ENCODE measurements at regions not wholly inside any gene's neighbourhood (a gene's known extent, or its start where the extent isn't known, plus 50 kb on each side); places are given as distances from the start of the nearest gene placed in this dataset.
A peak's percentile ranks its signal among the peaks of the same experiment; 100 is the strongest.

DNA sequence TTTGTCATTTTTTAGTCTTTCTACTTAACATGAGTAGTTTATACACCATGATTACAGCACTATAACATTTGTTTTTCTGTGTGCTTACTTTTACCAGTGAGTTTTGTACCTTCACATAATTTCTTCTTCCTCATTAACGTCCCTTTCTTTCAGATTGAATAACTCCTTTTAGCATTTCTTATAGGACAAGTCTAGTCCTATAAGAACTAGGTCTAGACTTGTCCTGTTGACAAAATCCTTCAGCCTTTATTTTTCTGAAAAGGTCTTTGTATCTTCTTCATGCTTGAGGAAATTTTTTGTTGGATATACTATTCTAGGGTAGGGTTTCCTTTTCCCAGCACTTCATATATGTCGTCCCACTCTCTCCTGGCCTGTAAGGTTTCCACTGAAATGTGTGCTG is 253.3 kb upstream of the ARHGAP24 start:
- Mint-ChIP-seq H3K4me1 (no peaks in the 10 kb centered on the region), H3K27me3 (no peaks in the 10 kb centered on the region), H3K36me3 (no peaks in the 10 kb centered on the region), H3K4me3 (peak overlapping the region in 1 of 8 donors; percentile 43), H3K9me3 (peaks cover 0 to 31% (median 21%) of the 10 kb centered on the region in 8 donors), H3K27ac (no peak overlapping the region)
- H3K4me1 ChIP-seq (ENCODE audit: insufficient read depth, low read length), result no peaks in the 10 kb centered on the region
- intact Hi-C loops (cut with micrococcal nuclease), result no loop called here
- H3K27ac ChIP-seq (ENCODE audit: low read depth, low read length), result no peak overlapping the region
- ChIA-PET CTCF (ENCODE audit: partially characterized antibody) (no interaction called here), POLR2A (ENCODE audit: partially characterized antibody) (no interaction called here)
- no peaks in the 10 kb centered on the region for H3K27me3 ChIP-seq (ENCODE audit: insufficient read depth, low read length)
- no peak overlapping the region for H3K4me3 ChIP-seq (ENCODE audit: low read length in 2 of 2)
- no peaks in the 10 kb centered on the region for H3K36me3 ChIP-seq (ENCODE audit: insufficient read depth, low read length)
- H3K9me3 ChIP-seq (ENCODE audit: control insufficient read depth in 1 of 2, low read length in 2 of 2), result no peaks in the 10 kb centered on the region
- no peak for DNase-seq

DNA sequence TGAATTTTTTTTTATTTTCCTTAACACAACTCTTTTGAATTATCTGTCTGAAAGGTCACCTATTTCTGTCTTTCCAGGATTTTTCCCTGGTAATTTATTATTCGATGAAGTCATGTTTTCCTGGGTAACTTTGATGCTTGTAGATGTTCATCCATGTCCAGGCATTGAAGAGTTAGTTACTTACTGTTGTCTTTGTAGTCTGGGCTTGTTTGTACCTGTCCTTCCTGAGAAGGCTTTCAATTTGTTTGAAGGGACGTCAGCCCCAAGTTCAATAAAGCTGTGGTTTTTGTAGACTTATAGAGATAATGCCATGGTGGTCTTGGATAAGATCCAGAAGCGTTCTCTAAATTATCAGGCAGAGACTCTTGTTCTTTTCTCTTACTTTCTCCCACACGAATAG is 252.4 kb upstream of the ARHGAP24 start:
- H3K27ac ChIP-seq (ENCODE audit: low read depth, low read length), result no peak overlapping the region
- ChIA-PET CTCF (ENCODE audit: partially characterized antibody) (no interaction called here), POLR2A (ENCODE audit: partially characterized antibody) (no interaction called here)
- no peak overlapping the region for H3K4me3 ChIP-seq (ENCODE audit: low read length in 2 of 2)
- Mint-ChIP-seq H3K4me3 (no peak overlapping the region), H3K4me1 (no peaks in the 10 kb centered on the region), H3K36me3 (no peaks in the 10 kb centered on the region), H3K27me3 (no peaks in the 10 kb centered on the region), H3K9me3 (peaks cover 0 to 21% (median 16%) of the 10 kb centered on the region in 8 donors), H3K27ac (no peak overlapping the region)
- H3K4me1 ChIP-seq (ENCODE audit: insufficient read depth, low read length), result no peaks in the 10 kb centered on the region
- H3K27me3 ChIP-seq (ENCODE audit: insufficient read depth, low read length), result no peaks in the 10 kb centered on the region
- no peak for DNase-seq
- intact Hi-C loops (cut with micrococcal nuclease), result no loop called here
- no peaks in the 10 kb centered on the region for H3K9me3 ChIP-seq (ENCODE audit: control insufficient read depth in 1 of 2, low read length in 2 of 2)
- no peaks in the 10 kb centered on the region for H3K36me3 ChIP-seq (ENCODE audit: insufficient read depth, low read length)

DNA sequence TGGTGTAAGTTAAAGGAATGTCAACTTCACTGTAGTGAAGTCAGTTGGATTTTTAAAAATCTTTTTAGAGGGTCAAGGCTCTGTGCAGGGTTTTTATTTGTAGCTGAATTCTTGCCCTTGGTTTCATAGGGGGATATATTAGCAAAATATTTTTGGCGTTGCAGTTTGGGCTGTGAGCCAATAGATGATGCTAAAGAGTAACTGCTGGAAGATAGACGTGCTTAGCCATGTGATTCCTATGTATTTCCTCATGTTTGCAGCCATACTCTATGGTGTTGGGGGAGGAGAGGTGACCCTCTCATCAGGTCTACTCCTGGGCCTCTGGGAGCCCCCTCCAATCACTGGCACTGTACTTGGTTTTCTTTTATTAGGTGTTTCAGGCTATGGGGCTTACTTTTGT is 246.7 kb upstream of the ARHGAP24 start:
- no peaks in the 10 kb centered on the region for H3K36me3 Mint-ChIP-seq
- H3K4me1 ChIP-seq (ENCODE audit: insufficient read depth, low read length), result no peaks in the 10 kb centered on the region
- H3K27ac ChIP-seq (ENCODE audit: low read depth, low read length), result no peak overlapping the region
- no peak overlapping the region for H3K27ac Mint-ChIP-seq
- H3K4me1 Mint-ChIP-seq, result no peaks in the 10 kb centered on the region
- intact Hi-C loops (cut with micrococcal nuclease), result no loop called here
- H3K9me3 ChIP-seq (ENCODE audit: control insufficient read depth in 1 of 2, low read length in 2 of 2), result no peaks in the 10 kb centered on the region
- no peaks in the 10 kb centered on the region for H3K27me3 ChIP-seq (ENCODE audit: insufficient read depth, low read length)
- no peaks in the 10 kb centered on the region for H3K27me3 Mint-ChIP-seq
- ChIA-PET POLR2A (ENCODE audit: partially characterized antibody) (no interaction called here), CTCF (ENCODE audit: partially characterized antibody) (no interaction called here)
- no peak overlapping the region for H3K4me3 Mint-ChIP-seq
- H3K4me3 ChIP-seq (ENCODE audit: low read length in 2 of 2), result no peak overlapping the region
- peaks cover 0 to 10% (median 5%) of the 10 kb centered on the region in 8 donors for H3K9me3 Mint-ChIP-seq
- no peak for DNase-seq
- H3K36me3 ChIP-seq (ENCODE audit: insufficient read depth, low read length), result no peaks in the 10 kb centered on the region

DNA sequence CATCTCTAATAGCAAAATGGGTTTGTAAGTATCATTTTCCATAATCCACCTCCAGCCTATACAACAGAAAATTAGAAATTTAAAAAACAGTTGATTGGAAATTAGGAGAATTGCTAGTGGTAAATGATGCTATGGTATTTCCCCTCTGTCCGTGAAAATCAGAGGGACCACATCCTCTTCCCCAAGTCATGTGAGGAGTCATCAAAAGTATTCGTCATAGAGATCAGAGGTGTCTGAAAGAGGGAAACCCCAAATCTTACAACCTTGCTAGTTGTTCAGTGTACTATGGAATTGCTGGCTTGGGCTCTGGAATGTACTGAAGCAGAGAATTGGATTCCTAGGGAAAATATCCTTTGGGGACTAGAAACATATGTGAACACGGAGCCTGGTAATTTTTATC is 241.4 kb upstream of the ARHGAP24 start:
- H3K27me3 ChIP-seq (ENCODE audit: insufficient read depth, low read length), result no peaks in the 10 kb centered on the region
- intact Hi-C loops (cut with micrococcal nuclease), result no loop called here
- H3K27ac Mint-ChIP-seq, result no peak overlapping the region
- H3K4me1 ChIP-seq (ENCODE audit: insufficient read depth, low read length), result no peaks in the 10 kb centered on the region
- no peaks in the 10 kb centered on the region for H3K36me3 ChIP-seq (ENCODE audit: insufficient read depth, low read length)
- no peaks in the 10 kb centered on the region for H3K4me1 Mint-ChIP-seq
- ChIA-PET POLR2A (ENCODE audit: partially characterized antibody) (no interaction called here), CTCF (ENCODE audit: partially characterized antibody) (no interaction called here)
- no peak overlapping the region for H3K4me3 Mint-ChIP-seq
- no peak overlapping the region for H3K4me3 ChIP-seq (ENCODE audit: low read length in 2 of 2)
- no peak overlapping the region for H3K27ac ChIP-seq (ENCODE audit: low read depth, low read length)
- peaks cover 0 to 7% (median 1%) of the 10 kb centered on the region in 8 donors for H3K9me3 Mint-ChIP-seq
- H3K9me3 ChIP-seq (ENCODE audit: control insufficient read depth in 1 of 2, low read length in 2 of 2), result no peaks in the 10 kb centered on the region
- DNase-seq, result no peak
- no peaks in the 10 kb centered on the region for H3K36me3 Mint-ChIP-seq
- H3K27me3 Mint-ChIP-seq, result no peaks in the 10 kb centered on the region

DNA sequence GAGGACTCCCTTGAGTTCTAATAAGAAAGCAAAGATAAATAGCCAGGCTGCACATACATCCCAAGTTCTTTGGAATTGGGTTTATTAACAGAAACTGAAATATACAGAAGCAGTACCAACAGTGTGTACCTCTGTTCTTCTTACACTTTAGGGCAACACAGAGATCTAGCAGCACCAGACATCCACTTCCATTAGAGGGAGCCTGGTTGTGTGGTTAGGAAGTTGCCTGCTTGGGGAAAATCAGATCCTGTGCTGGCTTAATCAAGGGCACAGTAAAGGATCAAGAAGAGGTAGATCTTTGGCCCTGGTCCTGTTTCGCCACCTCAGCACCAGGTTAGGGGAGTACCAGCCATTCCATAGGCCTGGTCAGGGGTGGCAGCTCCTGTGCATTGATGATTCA is 231.1 kb upstream of the ARHGAP24 start:
- Histone ChIP-seq H3K27ac (ENCODE audit: low read depth, low read length) (no peak overlapping the region), H3K9me3 (ENCODE audit: control insufficient read depth in 1 of 2, low read length in 2 of 2) (no peaks in the 10 kb centered on the region), H3K4me1 (ENCODE audit: insufficient read depth, low read length) (no peaks in the 10 kb centered on the region), H3K36me3 (ENCODE audit: insufficient read depth, low read length) (no peaks in the 10 kb centered on the region), H3K27me3 (ENCODE audit: insufficient read depth, low read length) (no peaks in the 10 kb centered on the region), H3K4me3 (ENCODE audit: low read length in 2 of 2) (no peak overlapping the region)
- no peaks in the 10 kb centered on the region for H3K4me1 Mint-ChIP-seq
- no peaks in the 10 kb centered on the region for H3K27me3 Mint-ChIP-seq
- POLR2A ChIA-PET (ENCODE audit: partially characterized antibody), result no interaction called here
- CTCF ChIA-PET (ENCODE audit: partially characterized antibody), result no interaction called here
- H3K9me3 Mint-ChIP-seq, result peaks cover 0 to 5% (median 3%) of the 10 kb centered on the region in 8 donors
- H3K4me3 Mint-ChIP-seq, result no peak overlapping the region
- no peaks in the 10 kb centered on the region for H3K36me3 Mint-ChIP-seq
- no peak for DNase-seq
- intact Hi-C loops (cut with micrococcal nuclease), result no loop called here
- H3K27ac Mint-ChIP-seq, result no peak overlapping the region

DNA sequence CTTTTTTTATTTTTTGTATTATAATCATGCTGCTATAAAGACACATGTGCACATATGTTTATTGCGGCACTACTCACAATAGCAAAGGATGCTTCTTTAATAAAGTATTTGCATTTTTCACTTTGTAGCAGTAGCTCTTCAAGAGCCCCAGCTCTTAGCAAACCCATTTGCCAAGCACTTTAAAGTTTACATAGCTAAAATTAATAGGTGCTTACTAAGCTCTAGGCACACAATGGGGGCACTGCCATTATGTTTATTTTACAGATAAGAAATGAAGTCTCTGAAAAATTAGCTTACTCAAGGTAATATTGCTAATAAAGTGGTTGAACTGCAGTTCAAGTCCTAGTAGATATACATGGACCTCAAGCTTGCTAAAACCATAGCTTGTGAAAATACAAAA is 230.3 kb upstream of the ARHGAP24 start:
- no peak for DNase-seq
- no peaks in the 10 kb centered on the region for H3K27me3 Mint-ChIP-seq
- Histone ChIP-seq H3K27me3 (ENCODE audit: insufficient read depth, low read length) (no peaks in the 10 kb centered on the region), H3K36me3 (ENCODE audit: insufficient read depth, low read length) (no peaks in the 10 kb centered on the region), H3K27ac (ENCODE audit: low read depth, low read length) (no peak overlapping the region), H3K4me1 (ENCODE audit: insufficient read depth, low read length) (no peaks in the 10 kb centered on the region), H3K9me3 (ENCODE audit: control insufficient read depth in 1 of 2, low read length in 2 of 2) (no peaks in the 10 kb centered on the region), H3K4me3 (ENCODE audit: low read length in 2 of 2) (no peak overlapping the region)
- peaks cover 0 to 5% (median 3%) of the 10 kb centered on the region in 8 donors for H3K9me3 Mint-ChIP-seq
- ChIA-PET POLR2A (ENCODE audit: partially characterized antibody) (no interaction called here), CTCF (ENCODE audit: partially characterized antibody) (no interaction called here)
- H3K27ac Mint-ChIP-seq, result no peak overlapping the region
- intact Hi-C loops (cut with micrococcal nuclease), result no loop called here
- no peaks in the 10 kb centered on the region for H3K36me3 Mint-ChIP-seq
- H3K4me1 Mint-ChIP-seq, result no peaks in the 10 kb centered on the region
- H3K4me3 Mint-ChIP-seq, result no peak overlapping the region

DNA sequence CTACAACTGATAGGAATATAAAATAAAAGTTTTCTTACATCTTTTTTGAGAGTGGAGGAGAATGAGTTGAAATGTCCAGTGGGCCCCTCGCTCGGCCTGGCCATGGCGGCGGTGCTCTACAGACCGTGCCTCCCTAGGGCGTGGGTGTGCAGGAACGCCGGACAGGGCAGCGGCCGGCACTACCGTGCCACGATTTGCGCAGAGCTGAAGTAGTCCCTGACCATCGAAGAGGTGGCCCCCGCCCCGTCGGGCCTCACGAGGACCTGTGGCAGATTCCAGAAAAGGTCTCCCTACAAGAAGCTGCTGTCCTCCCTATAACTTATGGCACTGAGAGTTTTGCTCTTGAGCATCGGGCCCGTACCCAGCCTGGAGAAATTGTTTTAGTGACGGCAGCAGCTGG is 228.9 kb upstream of the ARHGAP24 start:
- Mint-ChIP-seq H3K4me3 (no peak overlapping the region), H3K27ac (no peak overlapping the region), H3K4me1 (no peaks in the 10 kb centered on the region), H3K9me3 (peaks cover 0 to 4% (median 3%) of the 10 kb centered on the region in 8 donors), H3K36me3 (no peaks in the 10 kb centered on the region), H3K27me3 (no peaks in the 10 kb centered on the region)
- ChIA-PET CTCF (ENCODE audit: partially characterized antibody) (no interaction called here), POLR2A (ENCODE audit: partially characterized antibody) (no interaction called here)
- intact Hi-C loops (cut with micrococcal nuclease), result no loop called here
- no peak overlapping the region for H3K4me3 ChIP-seq (ENCODE audit: low read length in 2 of 2)
- no peaks in the 10 kb centered on the region for H3K27me3 ChIP-seq (ENCODE audit: insufficient read depth, low read length)
- no peaks in the 10 kb centered on the region for H3K9me3 ChIP-seq (ENCODE audit: control insufficient read depth in 1 of 2, low read length in 2 of 2)
- H3K36me3 ChIP-seq (ENCODE audit: insufficient read depth, low read length), result no peaks in the 10 kb centered on the region
- no peaks in the 10 kb centered on the region for H3K4me1 ChIP-seq (ENCODE audit: insufficient read depth, low read length)
- no peak overlapping the region for H3K27ac ChIP-seq (ENCODE audit: low read depth, low read length)
- DNase-seq, result peak in 1 of 5 donors; percentile 22

DNA sequence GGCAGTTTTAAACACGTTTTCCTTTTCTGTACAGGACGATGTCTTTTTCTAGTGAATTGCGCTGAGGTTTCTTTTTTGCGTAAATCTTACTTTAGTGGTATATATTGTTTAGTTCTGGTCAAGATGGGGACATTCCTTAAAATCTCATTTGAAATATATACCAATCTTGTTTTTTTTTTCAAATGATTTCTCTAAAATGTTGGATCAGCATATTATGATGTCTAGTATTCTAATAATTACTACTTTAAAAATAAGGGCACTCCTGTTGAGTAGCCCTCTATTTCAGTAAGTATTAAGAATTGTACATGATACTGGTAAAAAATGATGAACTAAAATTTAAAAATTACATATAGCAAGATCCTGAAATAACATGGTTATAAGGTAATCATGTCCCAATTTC is 224.1 kb upstream of the ARHGAP24 start:
- H3K36me3 Mint-ChIP-seq, result no peaks in the 10 kb centered on the region
- no peak overlapping the region for H3K4me3 Mint-ChIP-seq
- H3K27me3 Mint-ChIP-seq, result no peaks in the 10 kb centered on the region
- H3K27ac Mint-ChIP-seq, result no peak overlapping the region
- H3K9me3 ChIP-seq (ENCODE audit: control insufficient read depth in 1 of 2, low read length in 2 of 2), result peaks cover 0 to 3% of the 10 kb centered on the region in 2 donors
- no peaks in the 10 kb centered on the region for H3K4me1 ChIP-seq (ENCODE audit: insufficient read depth, low read length)
- H3K4me3 ChIP-seq (ENCODE audit: low read length in 2 of 2), result no peak overlapping the region
- ChIA-PET POLR2A (ENCODE audit: partially characterized antibody) (no interaction called here), CTCF (ENCODE audit: partially characterized antibody) (no interaction called here)
- H3K27ac ChIP-seq (ENCODE audit: low read depth, low read length), result no peak overlapping the region
- H3K36me3 ChIP-seq (ENCODE audit: insufficient read depth, low read length), result no peaks in the 10 kb centered on the region
- intact Hi-C loops (cut with micrococcal nuclease), result no loop called here
- peaks cover 0 to 16% (median 11%) of the 10 kb centered on the region in 8 donors for H3K9me3 Mint-ChIP-seq
- DNase-seq, result no peak
- no peaks in the 10 kb centered on the region for H3K27me3 ChIP-seq (ENCODE audit: insufficient read depth, low read length)
- no peaks in the 10 kb centered on the region for H3K4me1 Mint-ChIP-seq
